ENCODE measurements at regions not wholly inside any gene's neighbourhood (a gene's known extent, or its start where the extent isn't known, plus 50 kb on each side); places are given as distances from the start of the nearest gene placed in this dataset.

DNA sequence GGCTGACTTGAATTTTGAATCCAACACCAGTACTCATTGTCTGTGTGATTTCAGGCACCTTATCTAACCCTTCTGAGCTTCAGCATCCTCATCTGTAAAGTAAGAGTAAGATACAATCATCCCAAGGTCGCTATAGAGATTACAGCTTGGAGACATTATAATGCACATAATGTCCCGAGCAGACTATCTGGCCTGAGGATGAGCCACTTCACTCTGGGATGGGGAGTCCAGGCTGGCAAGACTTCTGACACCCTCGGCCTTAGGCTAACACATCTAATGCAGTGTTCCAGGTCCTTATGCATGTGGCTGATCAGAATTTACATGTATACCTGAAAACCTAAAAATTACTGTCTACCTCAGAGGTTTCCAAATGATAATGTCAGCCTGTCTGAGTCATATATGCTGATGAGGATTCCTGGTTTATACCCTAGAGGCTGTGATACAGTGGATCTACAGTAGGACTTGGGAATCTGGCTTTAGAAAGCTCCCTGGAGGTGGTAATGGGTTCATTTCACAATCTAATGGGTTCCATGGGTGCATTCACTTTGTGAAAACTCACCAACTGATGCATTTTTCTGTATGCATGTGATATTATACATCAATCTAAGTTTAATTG, 229.0 kb upstream of the SLCO3A1 start:
- peaks cover 0 to 49% (median 23%) of the 10 kb centered on the region in 3 donors for H3K4me1 ChIP-seq
- WGBS, 2 donors (ENCODE audit: low coverage in 1 of 2): 83 to 84% methylated on average over 1 to 3 of the region's 3 CpGs
- H3K4me3 ChIP-seq: no peak overlapping the region
- ATAC-seq: no peak
- no peak overlapping the region for H3K27ac ChIP-seq
- H3K27me3 ChIP-seq: no peaks in the 10 kb centered on the region
- no peaks in the 10 kb centered on the region for H3K9me3 ChIP-seq
- H3K36me3 ChIP-seq: no peaks in the 10 kb centered on the region
- no peak for TF ChIP-seq POLR2AphosphoS5 (IDR thresholded peaks at IDR 0.05)
- TF ChIP-seq POLR2A (IDR thresholded peaks at IDR 0.05): no peak
- TF ChIP-seq EP300 (IDR thresholded peaks at IDR 0.05): no peak
- TF ChIP-seq, protein P1, sequence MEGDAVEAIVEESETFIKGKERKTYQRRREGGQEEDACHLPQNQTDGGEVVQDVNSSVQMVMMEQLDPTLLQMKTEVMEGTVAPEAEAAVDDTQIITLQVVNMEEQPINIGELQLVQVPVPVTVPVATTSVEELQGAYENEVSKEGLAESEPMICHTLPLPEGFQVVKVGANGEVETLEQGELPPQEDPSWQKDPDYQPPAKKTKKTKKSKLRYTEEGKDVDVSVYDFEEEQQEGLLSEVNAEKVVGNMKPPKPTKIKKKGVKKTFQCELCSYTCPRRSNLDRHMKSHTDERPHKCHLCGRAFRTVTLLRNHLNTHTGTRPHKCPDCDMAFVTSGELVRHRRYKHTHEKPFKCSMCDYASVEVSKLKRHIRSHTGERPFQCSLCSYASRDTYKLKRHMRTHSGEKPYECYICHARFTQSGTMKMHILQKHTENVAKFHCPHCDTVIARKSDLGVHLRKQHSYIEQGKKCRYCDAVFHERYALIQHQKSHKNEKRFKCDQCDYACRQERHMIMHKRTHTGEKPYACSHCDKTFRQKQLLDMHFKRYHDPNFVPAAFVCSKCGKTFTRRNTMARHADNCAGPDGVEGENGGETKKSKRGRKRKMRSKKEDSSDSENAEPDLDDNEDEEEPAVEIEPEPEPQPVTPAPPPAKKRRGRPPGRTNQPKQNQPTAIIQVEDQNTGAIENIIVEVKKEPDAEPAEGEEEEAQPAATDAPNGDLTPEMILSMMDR (IDR thresholded peaks at IDR 0.05): no peak

DNA sequence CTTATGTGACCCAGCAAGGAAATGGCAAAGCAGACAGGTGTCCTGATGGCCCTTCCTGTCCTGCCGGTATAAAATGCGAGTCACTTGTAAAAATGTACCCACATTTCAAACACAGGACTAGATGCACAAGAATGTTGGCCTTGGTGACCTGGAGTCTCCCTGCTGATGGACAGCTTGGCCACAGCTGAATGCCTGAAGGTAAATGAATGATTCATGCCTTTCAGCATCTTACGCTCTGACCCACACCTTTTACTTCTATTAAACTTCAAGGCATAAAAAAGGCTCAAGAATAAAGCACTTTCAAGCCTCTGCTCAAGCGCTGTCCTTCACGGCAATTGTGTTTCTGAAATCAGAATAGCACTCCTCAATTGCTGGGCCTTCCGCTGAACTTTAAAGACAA, 228.0 kb upstream of the SLCO3A1 start:
- ATAC-seq: no peak
- Histone ChIP-seq H3K9me3 (no peaks in the 10 kb centered on the region), H3K27ac (no peak overlapping the region), H3K4me3 (no peak overlapping the region), H3K27me3 (no peaks in the 10 kb centered on the region), H3K36me3 (no peaks in the 10 kb centered on the region), H3K4me1 (peaks cover 0 to 40% (median 23%) of the 10 kb centered on the region in 3 donors)
- 83 to 88% methylated on average over 6 of the region's 6 CpGs for WGBS, 2 donors (ENCODE audit: low coverage in 1 of 2)
- TF ChIP-seq, protein P1 (IDR thresholded peaks at IDR 0.05): no peak
- TF ChIP-seq EP300 (IDR thresholded peaks at IDR 0.05) (no peak), POLR2A (IDR thresholded peaks at IDR 0.05) (no peak), POLR2AphosphoS5 (IDR thresholded peaks at IDR 0.05) (no peak)

GRCh38 chr15:91627473-91628278, 225.8 kb upstream of the SLCO3A1 start:
- peak; percentile 85 for ATAC-seq

DNA sequence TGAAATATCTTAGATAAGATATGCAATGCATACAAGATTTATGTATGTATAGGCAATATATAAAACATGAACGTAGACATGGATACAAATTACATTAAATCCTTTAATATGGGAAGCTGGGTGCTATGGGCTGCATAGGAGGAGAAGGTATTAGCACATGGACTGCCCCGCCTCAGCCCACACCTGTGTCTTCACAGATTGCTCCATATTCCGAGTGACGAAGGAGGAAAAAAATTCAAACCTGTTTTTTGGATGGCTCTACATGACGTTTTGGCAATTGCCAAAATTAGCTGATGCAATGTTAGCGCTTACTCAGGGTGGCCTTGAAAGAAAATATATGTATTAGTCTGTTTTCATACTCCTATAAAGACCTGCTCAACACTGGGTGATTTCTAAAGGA, 223.4 kb upstream of the SLCO3A1 start:
- Histone ChIP-seq H3K27me3 (no peaks in the 10 kb centered on the region), H3K4me1 (peaks cover 0 to 37% (median 23%) of the 10 kb centered on the region in 3 donors), H3K27ac (no peak overlapping the region), H3K9me3 (no peaks in the 10 kb centered on the region), H3K4me3 (no peak overlapping the region), H3K36me3 (no peaks in the 10 kb centered on the region)
- WGBS, 2 donors (ENCODE audit: low coverage in 1 of 2): 83 to 87% methylated on average over 6 of the region's 6 CpGs
- TF ChIP-seq, protein P1 (IDR thresholded peaks at IDR 0.05): no peak
- TF ChIP-seq POLR2A (IDR thresholded peaks at IDR 0.05) (no peak), EP300 (IDR thresholded peaks at IDR 0.05) (no peak), POLR2AphosphoS5 (IDR thresholded peaks at IDR 0.05) (no peak)
- ATAC-seq: no peak

More at GRCh38 chr15:91627473-91628278, 225.8 kb upstream of the SLCO3A1 start:
- WGBS, 2 donors (ENCODE audit: low coverage in 1 of 2): 14 to 15% methylated on average over 4 to 5 of the region's 11 CpGs
- H3K27ac ChIP-seq: peak overlapping the region in 3 of 4 donors; percentile 70 to 75 (median 72)
- no peaks in the 10 kb centered on the region for H3K27me3 ChIP-seq
- TF ChIP-seq, protein P1 (IDR thresholded peaks at IDR 0.05): no peak
- peak; percentile 73 for TF ChIP-seq POLR2AphosphoS5 (IDR thresholded peaks at IDR 0.05)
- no peak overlapping the region for H3K4me3 ChIP-seq
- H3K4me1 ChIP-seq: peaks cover 0 to 37% (median 23%) of the 10 kb centered on the region in 3 donors
- no peaks in the 10 kb centered on the region for H3K9me3 ChIP-seq
- no peaks in the 10 kb centered on the region for H3K36me3 ChIP-seq

All from gastroesophageal sphincter (tissue), 4 donors.